Uterus (tissue), 3 donors: ENCODE measurements at regions not wholly inside any gene's neighbourhood (a gene's known extent, or its start where the extent isn't known, plus 50 kb on each side); places are given as distances from the start of the nearest gene placed in this dataset.

Experiments used
- DNase-seq, 2 donors: peaks; one replicate each; pipeline ENCODE4 v3.0.0-alpha.2; 2019 to 2020
- H3K27ac ChIP-seq, 2 donors: fragments of 200-600 bp; sonication (generic); 1 replicate in 1 of 2; 2 replicates in 1 of 2; pipeline ENCODE4 v1.5.1; 2016 to 2018
- H3K27me3 ChIP-seq, 2 donors: fragments of 200-600 bp; sonication (generic); one replicate each; pipeline ENCODE4 v1.5.1; 2018 to 2019; ENCODE audit warnings: control low read depth in 1 of 2
- H3K36me3 ChIP-seq, 2 donors: fragments of 200-600 bp; sonication (generic); one replicate each; pipeline ENCODE4 v1.5.1; 2019; ENCODE audit warnings: control low read depth in 1 of 2
- H3K4me1 ChIP-seq, 2 donors: fragments of 200-600 bp; sonication (generic); one replicate each; pipeline ENCODE4 v1.5.1; 2018 to 2019; ENCODE audit warnings: control low read depth in 1 of 2
- H3K4me3 ChIP-seq, 2 donors: fragments of 200-600 bp; sonication (generic); 1 replicate in 1 of 2; 2 replicates in 1 of 2; pipeline ENCODE4 v1.5.1; 2018 to 2019; ENCODE audit warnings: mild to moderate bottlenecking in 1 of 2
- H3K9me3 ChIP-seq, 2 donors: fragments of 200-600 bp; sonication (generic); one replicate each; pipeline ENCODE4 v1.5.1; 2019; ENCODE audit warnings: control low read depth in 1 of 2
- CTCF ChIP-seq, 4 experiments: fragments of 200-600 bp in 2 of 4; fragments of 450-650 bp in 2 of 4; sonication (generic) in 2 of 4; IDR thresholded peaks; one replicate each; pipeline ENCODE4 v1.5.1; 2016 to 2019; ENCODE audit warnings: antibody characterized with exemption in 4 of 4, mild to moderate bottlenecking in 2 of 4, moderate library complexity in 1 of 4
- POLR2A ChIP-seq, 2 donors: fragments of 450-650 bp; IDR thresholded peaks; one replicate each; pipeline ENCODE4 v1.6.1; 2016; ENCODE audit warnings: antibody characterized with exemption in 2 of 2, mild to moderate bottlenecking in 1 of 2, moderate library complexity in 1 of 2
- intact Hi-C: fragments of 100-400 bp; cut with DNase I; formaldehyde crosslinking; loops from one replicate; pipeline ENCODE4 v1.15.1; 2023; ENCODE audit warnings: low total_unique reads
- donor health status: DM: yes; HTN: yes; CAD: no.

GRCh38 chr5:1663186-1663585 is 136.5 kb downstream of the MRPL36 start:
- H3K9me3 ChIP-seq: no peaks in the 10 kb centered on the region
- H3K36me3 ChIP-seq: no peaks in the 10 kb centered on the region
- H3K27ac ChIP-seq: no peak overlapping the region
- intact Hi-C loops: no loop called here
- peaks cover 0 to 22% of the 10 kb centered on the region in 2 donors for H3K27me3 ChIP-seq
- no peak for TF ChIP-seq CTCF (IDR thresholded peaks at IDR 0.05)
- no peak for TF ChIP-seq POLR2A (IDR thresholded peaks at IDR 0.05)
- peaks cover 0 to 5% of the 10 kb centered on the region in 2 donors for H3K4me1 ChIP-seq
- DNase-seq: no peak
- H3K4me3 ChIP-seq: no peak overlapping the region

GRCh38 chr5:1662559-1663085 is 137.0 kb downstream of the MRPL36 start:
- Histone ChIP-seq H3K36me3 (no peaks in the 10 kb centered on the region), H3K4me3 (no peak overlapping the region), H3K27me3 (peaks cover 0 to 17% of the 10 kb centered on the region in 2 donors), H3K9me3 (no peaks in the 10 kb centered on the region), H3K27ac (no peak overlapping the region), H3K4me1 (peaks cover 0 to 2% of the 10 kb centered on the region in 2 donors)
- intact Hi-C loops: no loop called here
- DNase-seq: no peak
- TF ChIP-seq CTCF (IDR thresholded peaks at IDR 0.05): no peak
- TF ChIP-seq POLR2A (IDR thresholded peaks at IDR 0.05): no peak

- TF ChIP-seq CTCF (IDR thresholded peaks at IDR 0.05) (no peak), POLR2A (IDR thresholded peaks at IDR 0.05) (no peak)
- Histone ChIP-seq H3K9me3 (no peaks in the 10 kb centered on the region), H3K4me3 (no peak overlapping the region), H3K4me1 (no peaks in the 10 kb centered on the region), H3K27me3 (peaks cover 0 to 17% of the 10 kb centered on the region in 2 donors), H3K36me3 (no peaks in the 10 kb centered on the region), H3K27ac (no peak overlapping the region)
- intact Hi-C loops: no loop called here
- DNase-seq: no peak
Observed at GRCh38 chr5:1661831-1662558, 137.6 kb downstream of the MRPL36 start.

- TF ChIP-seq CTCF (IDR thresholded peaks at IDR 0.05): no peak
- no peak for TF ChIP-seq POLR2A (IDR thresholded peaks at IDR 0.05)
- no peaks in the 10 kb centered on the region for H3K36me3 ChIP-seq
- intact Hi-C loops: no loop called here
- no peak overlapping the region for H3K4me3 ChIP-seq
- no peaks in the 10 kb centered on the region for H3K4me1 ChIP-seq
- H3K9me3 ChIP-seq: no peaks in the 10 kb centered on the region
- H3K27ac ChIP-seq: no peak overlapping the region
- H3K27me3 ChIP-seq: peaks cover 0 to 11% of the 10 kb centered on the region in 2 donors
- DNase-seq: no peak
Observed at GRCh38 chr5:1661311-1661710, 137.6 kb upstream of the LPCAT1 start.

- Histone ChIP-seq H3K4me3 (no peak overlapping the region), H3K9me3 (no peaks in the 10 kb centered on the region), H3K4me1 (no peaks in the 10 kb centered on the region), H3K36me3 (no peaks in the 10 kb centered on the region), H3K27ac (no peak overlapping the region), H3K27me3 (peaks cover 0 to 3% of the 10 kb centered on the region in 2 donors)
- TF ChIP-seq POLR2A (IDR thresholded peaks at IDR 0.05): no peak
- TF ChIP-seq CTCF (IDR thresholded peaks at IDR 0.05): no peak
- intact Hi-C loops: no loop called here
- DNase-seq: no peak
Observed at GRCh38 chr5:1660511-1660910, 136.8 kb upstream of the LPCAT1 start.
